Hematopoietic multipotent progenitor cell treated with erythropoietin and hydrocortisone succinate and interleukin-3 and kit ligand, for 15 days (in vitro differentiated cells): ENCODE measurements at regions not wholly inside any gene's neighbourhood (a gene's known extent, or its start where the extent isn't known, plus 50 kb on each side); places are given as distances from the start of the nearest gene placed in this dataset.

ENCODE experiments used
- DNase-seq: peaks from one replicate; pipeline ENCODE4 v3.0.0-alpha.2; 2015; ENCODE audit warnings: low spot score

GRCh38 chr20:56801971-56802755, 173.1 kb downstream of the TFAP2C start:
- DNase-seq = no peak

GRCh38 chr20:56802805-56803204, 173.7 kb downstream of the TFAP2C start:
- DNase-seq = no peak

GRCh38 chr20:56805313-56805712, 176.2 kb downstream of the TFAP2C start:
- DNase-seq = no peak

GRCh38 chr20:56805966-56806365, 176.9 kb downstream of the TFAP2C start:
- no peak for DNase-seq

- no peak for DNase-seq
These were observed 177.9 kb downstream of the TFAP2C start for GRCh38 chr20:56806952-56807517.

- DNase-seq = no peak
These were observed 179.1 kb downstream of the TFAP2C start for GRCh38 chr20:56808117-56808725.

GRCh38 chr20:56808732-56809131, 179.6 kb downstream of the TFAP2C start:
- no peak for DNase-seq

GRCh38 chr20:56809668-56810067, 180.6 kb downstream of the TFAP2C start:
- no peak for DNase-seq

GRCh38 chr20:56810141-56810540, 181.0 kb downstream of the TFAP2C start:
- DNase-seq = no peak

GRCh38 chr20:56815796-56816195, 186.7 kb downstream of the TFAP2C start:
- DNase-seq = no peak

- no peak for DNase-seq
These were observed 187.2 kb downstream of the TFAP2C start for GRCh38 chr20:56816349-56816748.

GRCh38 chr20:56817780-56818675, 188.9 kb downstream of the TFAP2C start:
- DNase-seq = no peak

- no peak for DNase-seq
These were observed 191.9 kb downstream of the TFAP2C start for GRCh38 chr20:56820984-56821383.

- DNase-seq = no peak
These were observed 197.2 kb downstream of the TFAP2C start for GRCh38 chr20:56826306-56826704.

- DNase-seq = no peak
These were observed 197.9 kb downstream of the TFAP2C start for GRCh38 chr20:56826705-56827665.

GRCh38 chr20:56827763-56828162, 198.7 kb downstream of the TFAP2C start:
- no peak for DNase-seq

- DNase-seq = no peak
These were observed 199.3 kb downstream of the TFAP2C start for GRCh38 chr20:56828402-56828801.

GRCh38 chr20:56829788-56830385, 200.8 kb downstream of the TFAP2C start:
- no peak for DNase-seq

GRCh38 chr20:56831795-56832194, 202.7 kb downstream of the TFAP2C start:
- DNase-seq = no peak

- no peak for DNase-seq
These were observed 204.3 kb downstream of the TFAP2C start for GRCh38 chr20:56833427-56833826.
